BJ (cell line): ENCODE measurements at regions not wholly inside any gene's neighbourhood (a gene's known extent, or its start where the extent isn't known, plus 50 kb on each side); places are given as distances from the start of the nearest gene placed in this dataset.

Experiments used
- CTCF ChIA-PET: fragments of 350-600 bp; formaldehyde crosslinking; extraction: SDS; loops from one replicate; lab custom pipeline; 2021; ENCODE audit warnings: antibody characterized with exemption, inconsistent platforms; lab: Yijun Ruan, JAX
- POLR2A ChIA-PET: fragments of 300-600 bp; sonication (Branson Sonifier 250); formaldehyde crosslinking; extraction: SDS; loops from one replicate; lab custom pipeline; 2021; ENCODE audit warnings: antibody characterized with exemption; lab: Charles Lee
- DNase-seq: peaks from one replicate; pipeline ENCODE4 v3.0.0-alpha.2; 2011; ENCODE audit warnings: low read depth
- H3K27me3 ChIP-seq: 2 replicates; pipeline ENCODE4 v1.6.0; 2011; ENCODE audit warnings: low read length; ENCODE audit not compliant: control insufficient read depth, insufficient read depth
- H3K36me3 ChIP-seq: 2 replicates; pipeline ENCODE4 v1.5.1; 2011; ENCODE audit warnings: low read length; ENCODE audit not compliant: control insufficient read depth, insufficient read depth
- H3K4me3 ChIP-seq: 2 replicates; pipeline ENCODE4 v1.5.1; 2011; ENCODE audit warnings: low read depth, mild to moderate bottlenecking, control low read depth, low read length
- TF ChIP-seq, protein P1 (sequence below): IDR thresholded peaks from 2 replicates; pipeline ENCODE4 v1.5.1; 2011; ENCODE audit warnings: low read depth, mild to moderate bottlenecking, control low read depth, inconsistent platforms, low read length, moderate library complexity; ENCODE audit not compliant: insufficient read depth

DNA sequence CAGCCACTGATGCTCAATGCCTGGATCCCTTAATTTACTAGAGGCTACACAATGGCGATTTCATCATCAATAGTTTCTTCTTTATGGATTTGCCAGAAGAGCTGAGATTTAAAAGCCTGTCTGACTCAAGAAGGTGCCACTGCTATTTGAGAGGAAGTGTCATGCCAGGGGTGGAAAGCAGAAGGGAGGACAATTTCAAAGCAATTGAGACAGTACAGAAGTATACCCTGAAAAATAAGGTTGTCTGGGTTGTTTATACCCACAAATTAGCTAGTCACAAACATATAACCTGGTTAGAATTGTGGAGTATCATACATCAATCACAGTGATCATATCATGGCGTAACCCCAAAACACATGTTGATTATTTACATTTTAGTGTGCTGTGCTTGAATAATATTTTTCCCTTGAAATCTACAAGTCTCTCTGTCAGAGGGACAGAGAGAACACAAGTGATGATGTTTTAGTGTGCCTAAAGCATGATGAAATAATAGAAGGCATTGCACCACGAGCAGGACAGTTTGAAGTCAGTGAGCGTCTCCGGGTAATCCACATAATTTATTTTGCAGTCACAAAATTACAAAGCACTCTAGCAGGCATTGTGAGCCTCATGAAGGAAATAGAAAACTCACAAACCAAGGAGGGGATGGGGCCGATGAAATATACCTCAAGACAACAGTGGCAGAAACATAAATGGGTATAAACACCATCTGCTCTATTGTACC lies 312.2 kb upstream of the SPRED2 start:
- ChIA-PET CTCF (no interaction called here), POLR2A (no interaction called here)
- peaks cover 3% of the 10 kb centered on the region; the same call in 1 of the 2 replicates for H3K27me3 ChIP-seq
- H3K36me3 ChIP-seq: no peaks in the 10 kb centered on the region
- no peak for DNase-seq
- TF ChIP-seq, protein P1, sequence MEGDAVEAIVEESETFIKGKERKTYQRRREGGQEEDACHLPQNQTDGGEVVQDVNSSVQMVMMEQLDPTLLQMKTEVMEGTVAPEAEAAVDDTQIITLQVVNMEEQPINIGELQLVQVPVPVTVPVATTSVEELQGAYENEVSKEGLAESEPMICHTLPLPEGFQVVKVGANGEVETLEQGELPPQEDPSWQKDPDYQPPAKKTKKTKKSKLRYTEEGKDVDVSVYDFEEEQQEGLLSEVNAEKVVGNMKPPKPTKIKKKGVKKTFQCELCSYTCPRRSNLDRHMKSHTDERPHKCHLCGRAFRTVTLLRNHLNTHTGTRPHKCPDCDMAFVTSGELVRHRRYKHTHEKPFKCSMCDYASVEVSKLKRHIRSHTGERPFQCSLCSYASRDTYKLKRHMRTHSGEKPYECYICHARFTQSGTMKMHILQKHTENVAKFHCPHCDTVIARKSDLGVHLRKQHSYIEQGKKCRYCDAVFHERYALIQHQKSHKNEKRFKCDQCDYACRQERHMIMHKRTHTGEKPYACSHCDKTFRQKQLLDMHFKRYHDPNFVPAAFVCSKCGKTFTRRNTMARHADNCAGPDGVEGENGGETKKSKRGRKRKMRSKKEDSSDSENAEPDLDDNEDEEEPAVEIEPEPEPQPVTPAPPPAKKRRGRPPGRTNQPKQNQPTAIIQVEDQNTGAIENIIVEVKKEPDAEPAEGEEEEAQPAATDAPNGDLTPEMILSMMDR: no peak
- H3K4me3 ChIP-seq: no peak overlapping the region

DNA sequence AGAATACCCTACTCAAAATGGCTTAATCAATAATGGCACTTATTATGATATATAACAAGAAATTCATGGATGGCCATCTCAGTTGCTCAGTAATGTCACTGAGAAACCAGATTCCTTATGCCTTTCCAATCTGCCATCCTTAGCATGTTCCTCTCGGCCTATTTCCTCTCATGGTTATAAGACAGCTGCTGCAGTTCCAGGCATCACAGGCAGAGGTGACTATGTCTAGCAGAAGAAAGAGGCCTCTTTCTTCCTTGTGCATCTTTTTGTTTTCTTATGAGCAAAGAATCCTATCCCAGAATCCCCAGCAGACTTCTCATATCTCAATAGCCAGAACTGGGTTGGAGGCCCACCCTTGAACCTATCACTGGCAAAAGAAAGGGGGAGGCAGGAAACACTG lies 310.6 kb upstream of the SPRED2 start:
- POLR2A ChIA-PET: no interaction called here
- TF ChIP-seq, protein P1: no peak
- DNase-seq: no peak
- Histone ChIP-seq H3K4me3 (no peak overlapping the region), H3K27me3 (peaks cover 3% of the 10 kb centered on the region; the same call in 1 of the 2 replicates), H3K36me3 (no peaks in the 10 kb centered on the region)
- CTCF ChIA-PET: interaction anchor here (0.6 kb wide), 1 partner anchor 56 kb away, joined by 3 read pairs; no protein-coding TSS in a partner anchor

GRCh38 chr2:65739927-65740326 lies 307.5 kb upstream of the SPRED2 start:
- H3K27me3 ChIP-seq: peaks cover 1% of the 10 kb centered on the region; the same call in 1 of the 2 replicates
- ChIA-PET POLR2A (no interaction called here), CTCF (no interaction called here)
- TF ChIP-seq, protein P1: no peak
- no peak for DNase-seq
- no peak overlapping the region for H3K4me3 ChIP-seq
- H3K36me3 ChIP-seq: no peaks in the 10 kb centered on the region

GRCh38 chr2:65737452-65738011 lies 305.1 kb upstream of the SPRED2 start:
- Histone ChIP-seq H3K4me3 (no peak overlapping the region), H3K36me3 (no peaks in the 10 kb centered on the region), H3K27me3 (no peaks in the 10 kb centered on the region)
- DNase-seq: no peak
- TF ChIP-seq, protein P1: no peak
- ChIA-PET POLR2A (no interaction called here), CTCF (no interaction called here)

DNA sequence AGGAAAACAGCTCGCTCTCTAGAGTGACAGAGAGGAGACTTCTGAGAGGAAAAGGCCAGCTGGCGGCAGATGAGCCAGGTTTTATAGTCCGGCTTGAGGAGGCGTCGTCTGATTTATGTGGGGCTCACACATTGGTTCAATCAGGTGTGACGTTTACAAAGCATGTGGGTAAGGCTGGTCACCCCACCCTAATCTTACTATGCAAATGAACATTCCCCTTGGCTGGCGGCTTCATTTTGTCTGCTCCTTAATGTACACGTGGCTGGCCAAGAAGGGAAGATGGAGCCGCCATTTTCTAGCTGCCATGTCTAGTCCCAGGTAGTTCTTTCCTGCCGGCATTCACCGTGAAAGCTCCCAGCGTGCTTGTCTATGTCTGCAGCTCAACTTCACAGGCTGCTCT lies 299.1 kb upstream of the SPRED2 start:
- Histone ChIP-seq H3K4me3 (no peak overlapping the region), H3K36me3 (no peaks in the 10 kb centered on the region), H3K27me3 (no peaks in the 10 kb centered on the region; the same call in 1 of the 2 replicates)
- no peak for DNase-seq
- CTCF ChIA-PET: interaction anchor here (1.0 kb wide), 1 partner anchor 91 kb away, joined by 3 read pairs; no protein-coding TSS in a partner anchor
- POLR2A ChIA-PET: no interaction called here
- TF ChIP-seq, protein P1: no peak
